Neural crest cell (in vitro differentiated cells): ENCODE measurements at regions not wholly inside any gene's neighbourhood (a gene's known extent, or its start where the extent isn't known, plus 50 kb on each side); places are given as distances from the start of the nearest gene placed in this dataset.
A peak's percentile ranks its signal among the peaks of the same experiment; 100 is the strongest.

Source experiments
- DNase-seq: peaks from one replicate; pipeline ENCODE4 v3.0.0; 2021; ENCODE audit warnings: low read depth, mixed read lengths, low spot score
- H3K27ac Mint-ChIP-seq: one replicate; pipeline ENCODE4 v1.8.0; 2021; ENCODE audit warnings: mild to moderate bottlenecking, mixed read lengths; ENCODE audit not compliant: unreplicated experiment
- H3K27me3 Mint-ChIP-seq: 2 replicates; pipeline ENCODE4 v1.8.0; 2021; ENCODE audit warnings: low read depth, mild to moderate bottlenecking, mixed read lengths
- H3K36me3 Mint-ChIP-seq: 2 replicates; pipeline ENCODE4 v1.8.0; 2021; ENCODE audit warnings: low read depth, mild to moderate bottlenecking, mixed read lengths
- H3K4me1 Mint-ChIP-seq: 2 replicates; pipeline ENCODE4 v1.8.0; 2021; ENCODE audit warnings: mixed read lengths
- H3K4me3 Mint-ChIP-seq: one replicate; pipeline ENCODE4 v1.8.0; 2021; ENCODE audit warnings: mild to moderate bottlenecking, mixed read lengths
- H3K9me3 Mint-ChIP-seq: 2 replicates; pipeline ENCODE4 v1.8.0; 2021; ENCODE audit warnings: mixed read lengths
- CTCF ChIP-seq: fragments of 200-600 bp; sonication (generic); conservative IDR thresholded peaks from 2 replicates; pipeline ENCODE4 v1.5.0; 2021; ENCODE audit warnings: antibody characterized with exemption, mild to moderate bottlenecking

- no peak overlapping the region for H3K27ac Mint-ChIP-seq
- H3K4me1 Mint-ChIP-seq, result peaks cover 4% of the 10 kb centered on the region
- no peak overlapping the region for H3K4me3 Mint-ChIP-seq
- no peak for TF ChIP-seq CTCF
- H3K36me3 Mint-ChIP-seq, result no peaks in the 10 kb centered on the region
- H3K9me3 Mint-ChIP-seq, result no peaks in the 10 kb centered on the region
- peaks cover 18% of the 10 kb centered on the region for H3K27me3 Mint-ChIP-seq
- no peak for DNase-seq
These were observed 88.9 kb upstream of the CXCL14 start for GRCh38 chr5:135667673-135668072.

GRCh38 chr5:135667204-135667603, 88.4 kb upstream of the CXCL14 start:
- Mint-ChIP-seq H3K36me3 (no peaks in the 10 kb centered on the region), H3K9me3 (no peaks in the 10 kb centered on the region), H3K27ac (no peak overlapping the region), H3K27me3 (peaks cover 23% of the 10 kb centered on the region), H3K4me3 (no peak overlapping the region), H3K4me1 (peaks cover 4% of the 10 kb centered on the region)
- DNase-seq, result no peak
- TF ChIP-seq CTCF, result no peak

- no peaks in the 10 kb centered on the region for H3K4me1 Mint-ChIP-seq
- peaks cover 2% of the 10 kb centered on the region for H3K9me3 Mint-ChIP-seq
- no peaks in the 10 kb centered on the region for H3K36me3 Mint-ChIP-seq
- H3K4me3 Mint-ChIP-seq, result no peak overlapping the region
- DNase-seq, result no peak
- no peak for TF ChIP-seq CTCF
- peak overlapping the region; percentile 59 for H3K27ac Mint-ChIP-seq
- peaks cover 41% of the 10 kb centered on the region for H3K27me3 Mint-ChIP-seq
These were observed 83.9 kb upstream of the CXCL14 start for GRCh38 chr5:135662683-135663082.

- no peak for DNase-seq
- H3K27me3 Mint-ChIP-seq, result peaks cover 44% of the 10 kb centered on the region
- H3K9me3 Mint-ChIP-seq, result peaks cover 2% of the 10 kb centered on the region
- TF ChIP-seq CTCF, result no peak
- no peaks in the 10 kb centered on the region for H3K4me1 Mint-ChIP-seq
- H3K36me3 Mint-ChIP-seq, result no peaks in the 10 kb centered on the region
- no peak overlapping the region for H3K4me3 Mint-ChIP-seq
- no peak overlapping the region for H3K27ac Mint-ChIP-seq
These were observed 83.3 kb upstream of the CXCL14 start for GRCh38 chr5:135662061-135662481.

GRCh38 chr5:135660826-135661575, 82.2 kb upstream of the CXCL14 start:
- peaks cover 2% of the 10 kb centered on the region for H3K9me3 Mint-ChIP-seq
- DNase-seq, result no peak
- no peak overlapping the region for H3K27ac Mint-ChIP-seq
- no peak for TF ChIP-seq CTCF
- H3K36me3 Mint-ChIP-seq, result no peaks in the 10 kb centered on the region
- H3K27me3 Mint-ChIP-seq, result peaks cover 41% of the 10 kb centered on the region
- no peak overlapping the region for H3K4me3 Mint-ChIP-seq
- no peaks in the 10 kb centered on the region for H3K4me1 Mint-ChIP-seq
